ENCODE measurements at regions not wholly inside any gene's neighbourhood (a gene's known extent, or its start where the extent isn't known, plus 50 kb on each side); places are given as distances from the start of the nearest gene placed in this dataset.
"Not testable (repeated sequence)": the region's sequence is repeated elsewhere in the genome, so short reads cannot be mapped to it uniquely, and the experiment has no call there.

DNA sequence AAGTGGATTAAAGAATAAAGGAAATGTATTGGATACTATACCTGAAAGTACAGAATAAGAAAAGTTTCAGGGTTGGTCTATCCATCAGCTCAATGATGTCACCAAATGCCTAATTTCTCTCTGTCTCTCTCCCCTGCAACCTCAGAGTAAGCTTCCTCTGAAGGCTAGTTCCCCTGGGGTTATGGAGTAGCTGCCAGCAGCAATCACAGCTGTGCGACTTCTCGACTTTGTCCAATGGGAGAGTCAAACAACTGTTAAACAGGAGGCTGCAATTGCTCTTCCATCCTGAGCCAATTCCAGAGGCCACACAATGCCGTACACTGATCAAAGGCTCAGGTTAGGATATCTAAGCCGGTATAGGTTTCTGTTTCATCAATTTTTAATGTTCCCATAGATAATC lies 95.3 kb upstream of the FANCL start:
- TF ChIP-seq EP300 (IDR thresholded peaks at IDR 0.05; ENCODE audit: low read depth) (no peak), POLR2A (IDR thresholded peaks at IDR 0.05) (no peak), POLR2AphosphoS5 (IDR thresholded peaks at IDR 0.05) (no peak)
- TF ChIP-seq, protein P1, sequence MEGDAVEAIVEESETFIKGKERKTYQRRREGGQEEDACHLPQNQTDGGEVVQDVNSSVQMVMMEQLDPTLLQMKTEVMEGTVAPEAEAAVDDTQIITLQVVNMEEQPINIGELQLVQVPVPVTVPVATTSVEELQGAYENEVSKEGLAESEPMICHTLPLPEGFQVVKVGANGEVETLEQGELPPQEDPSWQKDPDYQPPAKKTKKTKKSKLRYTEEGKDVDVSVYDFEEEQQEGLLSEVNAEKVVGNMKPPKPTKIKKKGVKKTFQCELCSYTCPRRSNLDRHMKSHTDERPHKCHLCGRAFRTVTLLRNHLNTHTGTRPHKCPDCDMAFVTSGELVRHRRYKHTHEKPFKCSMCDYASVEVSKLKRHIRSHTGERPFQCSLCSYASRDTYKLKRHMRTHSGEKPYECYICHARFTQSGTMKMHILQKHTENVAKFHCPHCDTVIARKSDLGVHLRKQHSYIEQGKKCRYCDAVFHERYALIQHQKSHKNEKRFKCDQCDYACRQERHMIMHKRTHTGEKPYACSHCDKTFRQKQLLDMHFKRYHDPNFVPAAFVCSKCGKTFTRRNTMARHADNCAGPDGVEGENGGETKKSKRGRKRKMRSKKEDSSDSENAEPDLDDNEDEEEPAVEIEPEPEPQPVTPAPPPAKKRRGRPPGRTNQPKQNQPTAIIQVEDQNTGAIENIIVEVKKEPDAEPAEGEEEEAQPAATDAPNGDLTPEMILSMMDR (IDR thresholded peaks at IDR 0.05), result no peak
- no peaks in the 10 kb centered on the region for H3K36me3 ChIP-seq
- no peaks in the 10 kb centered on the region for H3K27me3 ChIP-seq
- in situ Hi-C loops (cut with MboI; ENCODE audit: low pct_ligation_motif_present in 1 of 4, low pct_unique_long_range_greater_than_20kb in 1 of 4, low sequenced_read_pairs in 3 of 4), result no loop called here
- intact Hi-C loops (cut with DNase I; ENCODE audit: low total_unique reads), result no loop called here
- H3K4me3 ChIP-seq, result no peak overlapping the region
- H3K27ac ChIP-seq, result no peak overlapping the region
- DNase-seq, result no peak
- H3K9me3 ChIP-seq, result no peaks in the 10 kb centered on the region
- WGBS, 2 donors (ENCODE audit: low coverage in 1 of 2), result 71 to 77% methylated on average over 3 to 4 of the region's 4 CpGs
- no peaks in the 10 kb centered on the region for H3K4me1 ChIP-seq

DNA sequence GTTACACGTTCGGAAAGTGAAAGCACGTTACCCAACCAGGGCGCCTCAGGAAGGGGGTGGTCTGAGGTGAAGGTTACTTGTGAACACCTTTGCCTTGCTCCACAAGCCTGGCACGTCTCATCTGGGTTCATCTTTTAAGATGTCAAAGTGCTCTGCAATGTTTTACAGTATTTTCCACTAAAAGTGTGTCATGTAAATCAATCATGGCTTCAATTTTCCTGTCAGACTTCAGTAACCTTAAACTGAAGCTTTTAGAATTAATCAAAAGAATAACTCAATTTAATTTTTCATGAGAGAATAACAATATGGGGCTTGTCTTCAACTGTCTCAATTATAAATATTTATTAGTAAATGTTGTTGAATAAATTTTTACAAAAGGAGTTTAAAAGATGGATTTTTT lies 93.3 kb upstream of the FANCL start:
- WGBS, 2 donors (ENCODE audit: low coverage in 1 of 2), result 0 to 56% methylated on average over 1 to 5 of the region's 5 CpGs
- DNase-seq, result no peak
- in situ Hi-C loops (cut with MboI; ENCODE audit: low pct_ligation_motif_present in 1 of 4, low pct_unique_long_range_greater_than_20kb in 1 of 4, low sequenced_read_pairs in 3 of 4), result no loop called here
- Histone ChIP-seq H3K9me3 (no peaks in the 10 kb centered on the region), H3K4me1 (no peaks in the 10 kb centered on the region), H3K27ac (no peak overlapping the region), H3K27me3 (no peaks in the 10 kb centered on the region), H3K4me3 (no peak overlapping the region), H3K36me3 (no peaks in the 10 kb centered on the region)
- intact Hi-C loops (cut with DNase I; ENCODE audit: low total_unique reads), result no loop called here
- TF ChIP-seq POLR2AphosphoS5 (IDR thresholded peaks at IDR 0.05), result no peak
- no peak for TF ChIP-seq EP300 (IDR thresholded peaks at IDR 0.05; ENCODE audit: low read depth)
- TF ChIP-seq, protein P1 (IDR thresholded peaks at IDR 0.05), result no peak

DNA sequence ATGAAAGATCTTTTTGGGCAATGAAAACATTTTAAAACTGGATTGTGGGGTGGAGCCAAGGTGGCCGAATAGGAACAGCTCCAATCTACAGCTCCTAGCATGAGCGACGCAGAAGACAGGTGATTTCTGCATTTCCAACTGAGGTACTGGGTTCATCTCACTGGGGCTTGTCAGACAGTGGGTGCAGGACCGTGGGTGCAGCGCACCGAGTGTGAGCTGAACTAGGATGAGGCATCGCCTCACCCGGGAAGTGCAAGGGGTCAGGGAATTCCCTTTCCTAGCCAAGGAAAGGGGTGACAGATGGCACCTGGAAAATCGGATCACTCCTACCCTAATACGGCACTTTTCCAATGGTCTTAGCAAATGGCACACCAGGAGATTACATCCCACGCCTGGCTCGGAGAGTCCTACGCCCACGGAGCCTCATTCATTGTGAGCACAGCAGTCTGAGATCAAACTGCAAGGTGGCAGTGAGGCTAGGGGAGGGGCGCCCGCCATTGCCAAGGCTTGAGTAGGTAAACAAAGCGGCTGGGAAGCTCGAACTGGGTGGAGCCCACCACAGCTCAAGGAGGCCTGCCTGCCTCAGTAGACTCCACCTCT lies 84.3 kb upstream of the FANCL start:
- H3K4me1 ChIP-seq, H3K36me3 ChIP-seq: not testable (repeated sequence)

DNA sequence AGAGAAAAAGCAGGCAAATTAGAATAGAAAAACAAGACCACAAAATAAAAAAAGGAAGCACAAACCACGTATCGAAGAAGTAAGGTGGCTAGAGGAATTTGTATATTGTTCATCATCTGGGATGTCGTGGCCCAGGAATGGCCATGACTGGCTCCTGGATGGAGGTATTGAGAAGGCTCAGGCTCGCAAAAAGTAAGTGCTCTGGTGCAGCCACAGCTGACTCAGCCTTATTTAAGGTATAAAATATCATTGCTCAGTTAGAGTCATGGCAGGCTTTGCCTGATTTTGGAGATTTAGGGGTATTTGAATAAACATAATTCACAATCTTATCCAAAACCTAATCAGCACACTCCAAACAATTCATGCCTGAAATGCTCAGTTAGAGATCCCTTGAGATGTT lies 78.4 kb upstream of the FANCL start:
- Histone ChIP-seq H3K27me3 (no peaks in the 10 kb centered on the region), H3K36me3 (no peaks in the 10 kb centered on the region), H3K4me3 (no peak overlapping the region), H3K4me1 (no peaks in the 10 kb centered on the region), H3K9me3 (no peaks in the 10 kb centered on the region), H3K27ac (no peak overlapping the region)
- intact Hi-C loops (cut with DNase I; ENCODE audit: low total_unique reads), result no loop called here
- no peak for DNase-seq
- TF ChIP-seq, protein P1 (IDR thresholded peaks at IDR 0.05), result no peak
- TF ChIP-seq EP300 (IDR thresholded peaks at IDR 0.05; ENCODE audit: low read depth) (no peak), POLR2AphosphoS5 (IDR thresholded peaks at IDR 0.05) (no peak), POLR2A (IDR thresholded peaks at IDR 0.05) (no peak)
- in situ Hi-C loops (cut with MboI; ENCODE audit: low pct_ligation_motif_present in 1 of 4, low pct_unique_long_range_greater_than_20kb in 1 of 4, low sequenced_read_pairs in 3 of 4), result no loop called here
- 71 to 89% methylated on average over 3 to 4 of the region's 4 CpGs for WGBS, 2 donors (ENCODE audit: low coverage in 1 of 2)

More for the DNA sequence above, 84.3 kb upstream of the FANCL start:
- intact Hi-C loops (cut with DNase I; ENCODE audit: low total_unique reads); DNase-seq; H3K4me3 ChIP-seq; H3K9me3 ChIP-seq; H3K27me3 ChIP-seq; in situ Hi-C loops (cut with MboI; ENCODE audit: low pct_ligation_motif_present in 1 of 4, low pct_unique_long_range_greater_than_20kb in 1 of 4, low sequenced_read_pairs in 3 of 4); H3K27ac ChIP-seq: not testable (repeated sequence)
- 80% methylated on average over 2 to 18 of the region's 18 CpGs for WGBS, 2 donors (ENCODE audit: low coverage in 1 of 2)

DNA sequence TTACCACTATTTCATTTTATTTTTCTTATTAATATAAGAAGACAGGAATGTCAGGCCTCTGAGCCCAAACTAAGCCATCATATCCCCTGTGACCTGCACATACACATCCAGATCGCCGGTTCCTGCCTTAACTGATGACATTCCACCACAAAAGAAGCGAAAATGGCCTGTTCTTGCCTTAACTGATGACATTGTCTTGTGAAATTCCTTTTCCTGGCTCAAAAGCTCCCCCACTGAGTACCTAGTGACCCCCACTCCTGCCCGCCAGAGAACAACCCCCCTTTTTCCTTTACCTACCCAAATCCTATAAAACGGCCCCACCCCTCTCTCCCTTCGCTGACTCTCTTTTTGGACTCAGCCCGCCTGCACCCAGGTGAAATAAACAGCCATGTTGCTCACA lies 77.8 kb upstream of the FANCL start:
- DNase-seq; intact Hi-C loops (cut with DNase I; ENCODE audit: low total_unique reads); H3K4me3 ChIP-seq; H3K27me3 ChIP-seq; H3K9me3 ChIP-seq; in situ Hi-C loops (cut with MboI; ENCODE audit: low pct_ligation_motif_present in 1 of 4, low pct_unique_long_range_greater_than_20kb in 1 of 4, low sequenced_read_pairs in 3 of 4); H3K4me1 ChIP-seq; H3K36me3 ChIP-seq; H3K27ac ChIP-seq: not testable (repeated sequence)
- WGBS, 2 donors (ENCODE audit: low coverage in 1 of 2), result 82 to 83% methylated on average over 5 to 7 of the region's 7 CpGs

Measured in transverse colon (tissue), 4 donors.